GM06990 (cell line): ENCODE measurements at regions not wholly inside any gene's neighbourhood (a gene's known extent, or its start where the extent isn't known, plus 50 kb on each side); places are given as distances from the start of the nearest gene placed in this dataset.

Source experiments
- DNase-seq: peaks from one replicate; pipeline ENCODE4 v3.0.0-alpha.2; 2011; ENCODE audit not compliant: insufficient read length; ENCODE audit errors: extremely low read depth
- H3K27me3 ChIP-seq: replicated peaks from 2 replicates; pipeline ENCODE4 v1.6.0; 2011; ENCODE audit warnings: low read length; ENCODE audit not compliant: control insufficient read depth, insufficient read depth
- H3K36me3 ChIP-seq: 2 replicates; pipeline ENCODE4 v1.5.1; 2011; ENCODE audit warnings: low read length; ENCODE audit not compliant: control insufficient read depth, insufficient read depth
- H3K4me3 ChIP-seq: replicated peaks from 2 replicates; pipeline ENCODE4 v1.5.1; 2011; ENCODE audit warnings: low read depth, mild to moderate bottlenecking, control low read depth, low read length
- TF ChIP-seq, protein P1 (sequence below): IDR thresholded peaks from 2 replicates; pipeline ENCODE4 v1.5.1; 2011; ENCODE audit warnings: low read length, control low read depth, mild to moderate bottlenecking, inconsistent platforms; ENCODE audit not compliant: insufficient read depth, poor library complexity, severe bottlenecking

DNA sequence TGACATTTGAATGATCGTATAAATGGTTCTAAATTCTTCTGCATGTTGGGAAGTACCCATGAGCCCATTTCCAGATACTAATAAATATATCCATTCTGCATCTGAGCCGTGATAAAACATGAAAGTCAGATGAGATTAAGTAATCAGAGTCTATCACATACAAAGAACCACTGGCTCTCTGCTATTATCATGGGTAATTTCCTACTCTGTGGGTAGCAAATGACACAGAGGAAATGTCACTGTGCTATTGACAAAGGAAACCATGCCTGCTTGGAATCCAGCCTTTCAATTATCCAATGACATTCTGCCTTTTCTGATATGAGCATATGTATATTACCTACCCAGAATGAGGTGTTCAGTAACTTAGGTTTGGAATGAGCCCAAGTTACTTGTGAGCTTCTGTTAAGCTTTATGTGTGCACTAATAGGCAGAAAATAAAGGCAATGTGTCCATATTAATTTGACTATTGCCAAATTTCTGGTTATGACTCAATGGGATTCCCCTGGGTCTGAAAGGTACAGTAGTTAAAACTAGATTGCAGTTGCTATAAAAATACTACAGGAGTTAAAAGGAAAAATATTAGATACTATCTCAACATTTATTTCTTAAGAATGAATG is 238.7 kb upstream of the KCNIP4 start:
- Histone ChIP-seq H3K4me3 (no peak overlapping the region), H3K27me3 (no peaks in the 10 kb centered on the region), H3K36me3 (no peaks in the 10 kb centered on the region)
- DNase-seq = no peak
- TF ChIP-seq, protein P1, sequence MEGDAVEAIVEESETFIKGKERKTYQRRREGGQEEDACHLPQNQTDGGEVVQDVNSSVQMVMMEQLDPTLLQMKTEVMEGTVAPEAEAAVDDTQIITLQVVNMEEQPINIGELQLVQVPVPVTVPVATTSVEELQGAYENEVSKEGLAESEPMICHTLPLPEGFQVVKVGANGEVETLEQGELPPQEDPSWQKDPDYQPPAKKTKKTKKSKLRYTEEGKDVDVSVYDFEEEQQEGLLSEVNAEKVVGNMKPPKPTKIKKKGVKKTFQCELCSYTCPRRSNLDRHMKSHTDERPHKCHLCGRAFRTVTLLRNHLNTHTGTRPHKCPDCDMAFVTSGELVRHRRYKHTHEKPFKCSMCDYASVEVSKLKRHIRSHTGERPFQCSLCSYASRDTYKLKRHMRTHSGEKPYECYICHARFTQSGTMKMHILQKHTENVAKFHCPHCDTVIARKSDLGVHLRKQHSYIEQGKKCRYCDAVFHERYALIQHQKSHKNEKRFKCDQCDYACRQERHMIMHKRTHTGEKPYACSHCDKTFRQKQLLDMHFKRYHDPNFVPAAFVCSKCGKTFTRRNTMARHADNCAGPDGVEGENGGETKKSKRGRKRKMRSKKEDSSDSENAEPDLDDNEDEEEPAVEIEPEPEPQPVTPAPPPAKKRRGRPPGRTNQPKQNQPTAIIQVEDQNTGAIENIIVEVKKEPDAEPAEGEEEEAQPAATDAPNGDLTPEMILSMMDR = no peak

DNA sequence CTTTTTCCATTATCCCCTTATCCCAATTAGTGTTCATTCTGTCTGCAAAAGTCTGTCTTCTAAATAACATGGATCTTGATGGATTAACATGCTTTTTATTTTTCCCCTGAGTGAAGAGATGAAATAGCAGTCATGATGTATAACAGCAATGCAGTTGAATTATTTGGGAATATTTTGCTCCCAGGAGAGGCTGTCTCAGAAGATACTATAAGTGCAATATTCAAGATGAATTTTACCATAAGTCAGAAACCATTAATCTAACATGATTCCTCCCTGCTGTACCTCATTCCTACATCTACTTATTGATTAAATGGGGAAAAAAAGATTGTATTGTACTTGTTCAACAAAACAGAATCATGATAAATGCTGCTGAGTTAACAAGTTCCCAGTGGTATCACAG is 233.2 kb upstream of the KCNIP4 start:
- H3K4me3 ChIP-seq = no peak overlapping the region
- no peak for DNase-seq
- TF ChIP-seq, protein P1 = no peak
- H3K27me3 ChIP-seq = no peaks in the 10 kb centered on the region
- H3K36me3 ChIP-seq = no peaks in the 10 kb centered on the region

DNA sequence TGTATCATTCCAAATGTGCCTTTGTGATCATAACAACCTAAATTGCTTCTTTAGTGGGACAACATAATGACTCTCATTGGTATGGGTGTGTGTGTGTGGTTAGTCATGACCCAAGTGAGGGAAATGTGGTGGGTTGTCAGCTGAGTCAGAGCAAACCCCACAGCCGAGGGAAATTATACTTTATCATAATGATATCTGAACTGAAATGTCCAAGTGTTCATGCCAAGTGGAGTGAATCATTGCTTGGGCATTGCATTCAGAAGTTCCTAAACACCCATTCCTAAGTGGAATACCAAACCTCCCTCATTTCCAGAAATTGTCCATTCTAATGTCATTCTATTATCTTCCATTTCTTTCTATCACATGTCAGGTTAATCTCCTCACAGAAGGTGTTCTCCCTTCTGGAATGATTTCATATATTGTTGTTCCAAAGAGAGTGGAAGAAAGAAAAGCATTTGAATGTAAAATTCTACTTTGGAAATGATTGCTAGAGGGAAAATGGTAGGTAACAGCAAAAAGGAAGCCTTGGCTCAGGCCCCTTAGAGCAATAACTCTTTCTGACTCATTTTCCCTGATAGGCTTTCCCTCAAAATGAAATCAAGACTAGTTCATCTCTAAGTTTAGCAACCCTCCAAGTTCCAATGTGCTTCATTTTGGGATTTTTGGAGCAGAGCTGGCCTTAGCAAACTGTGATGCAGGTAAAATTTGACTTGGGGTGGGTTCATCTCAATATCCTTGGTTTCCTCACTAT is 230.7 kb upstream of the KCNIP4 start:
- Histone ChIP-seq H3K36me3 (no peaks in the 10 kb centered on the region), H3K4me3 (no peak overlapping the region), H3K27me3 (no peaks in the 10 kb centered on the region)
- DNase-seq = no peak
- TF ChIP-seq, protein P1 = no peak

DNA sequence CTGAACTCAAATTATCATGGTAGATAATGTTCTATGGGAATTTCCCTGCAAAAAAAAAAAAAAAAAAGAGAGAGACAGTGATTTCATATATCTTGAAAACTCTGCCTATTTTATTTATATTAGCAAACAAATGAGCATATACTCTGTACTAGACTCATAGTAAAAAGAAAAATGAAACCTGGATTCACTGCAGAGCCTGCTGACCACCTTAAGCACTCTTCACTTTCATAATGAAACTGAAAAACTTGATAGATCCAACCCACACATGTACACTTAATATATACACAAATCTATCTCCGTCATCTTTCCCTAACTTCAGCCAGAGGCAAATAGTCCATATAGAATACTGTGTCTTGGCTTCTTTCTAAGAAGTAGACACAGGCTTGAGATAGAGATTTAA is 226.1 kb upstream of the KCNIP4 start:
- TF ChIP-seq, protein P1 = no peak
- no peaks in the 10 kb centered on the region for H3K27me3 ChIP-seq
- DNase-seq = no peak
- H3K4me3 ChIP-seq = no peak overlapping the region
- H3K36me3 ChIP-seq = no peaks in the 10 kb centered on the region

DNA sequence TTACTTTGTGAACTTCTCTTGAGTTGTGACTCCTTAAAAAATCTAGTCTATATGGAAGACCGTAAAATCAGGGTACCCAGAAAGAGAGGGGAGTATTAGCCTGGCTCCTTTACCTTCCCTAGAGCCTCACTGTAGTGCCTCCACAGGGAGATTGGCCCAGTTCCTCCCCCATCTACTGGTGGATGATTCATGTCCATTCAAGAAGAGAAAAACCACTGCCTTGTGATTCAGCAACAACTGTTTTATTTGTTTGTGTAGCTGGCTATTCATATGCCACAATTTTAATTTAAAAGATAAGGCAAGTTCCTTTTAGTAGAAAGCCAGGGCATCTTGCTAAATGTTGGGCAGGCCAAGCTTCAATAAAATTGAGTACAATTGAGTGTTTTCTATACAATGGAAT is 221.8 kb upstream of the KCNIP4 start:
- DNase-seq = no peak
- no peaks in the 10 kb centered on the region for H3K27me3 ChIP-seq
- TF ChIP-seq, protein P1 = no peak
- H3K36me3 ChIP-seq = no peaks in the 10 kb centered on the region
- H3K4me3 ChIP-seq = no peak overlapping the region
